ENCODE measurements at regions not wholly inside any gene's neighbourhood (a gene's known extent, or its start where the extent isn't known, plus 50 kb on each side); places are given as distances from the start of the nearest gene placed in this dataset.
"Not testable (repeated sequence)": the region's sequence is repeated elsewhere in the genome, so short reads cannot be mapped to it uniquely, and the experiment has no call there.

DNA sequence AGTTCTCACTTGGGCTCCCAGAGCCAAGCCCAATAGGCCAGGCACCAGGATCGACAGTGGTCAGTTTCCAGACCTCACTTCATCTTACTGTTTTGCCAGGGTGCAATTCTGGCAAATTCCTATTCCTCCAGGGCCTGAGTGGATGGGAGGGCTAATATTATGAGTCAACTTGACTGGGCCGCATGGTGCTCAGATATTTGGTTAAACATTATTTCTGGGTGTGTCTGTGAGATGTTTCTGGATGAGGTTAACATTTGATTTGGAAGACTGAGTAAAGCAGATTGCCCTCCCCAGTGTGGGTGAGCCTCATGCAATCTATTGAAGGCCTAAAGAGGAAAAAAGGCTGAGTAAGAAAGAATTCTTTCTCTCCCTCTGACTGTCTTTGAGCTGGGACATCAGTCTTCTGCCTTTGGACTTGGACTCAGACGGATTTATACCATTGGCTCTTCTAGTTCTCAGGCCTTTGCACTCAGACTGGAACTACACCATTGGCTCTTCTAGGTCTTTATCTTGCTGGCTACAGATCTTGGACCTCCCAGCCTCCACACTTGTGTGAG is 132.9 kb upstream of the ZBED5 start:
- ChIA-PET CTCF (no interaction called here), POLR2A (no interaction called here)

DNA sequence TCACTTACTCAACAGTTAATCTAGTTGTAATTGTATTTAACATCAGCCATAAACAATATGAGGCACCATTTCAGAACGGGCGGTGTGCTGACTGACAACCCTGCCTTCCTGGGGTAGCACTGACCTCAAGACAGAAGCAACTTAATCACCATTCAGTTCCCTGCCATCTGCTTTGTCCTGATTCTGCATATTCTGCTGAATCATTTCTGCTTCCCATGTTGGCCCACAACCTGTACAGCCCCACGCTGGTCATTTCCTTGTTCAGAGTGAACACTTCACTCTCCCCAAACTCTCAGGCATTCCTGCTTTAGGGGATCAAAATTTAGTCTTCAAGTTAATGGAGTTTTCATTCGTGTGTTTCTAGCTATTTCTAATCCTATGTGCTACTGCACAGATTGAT is 132.3 kb upstream of the ZBED5 start:
- CTCF ChIA-PET = no interaction called here
- POLR2A ChIA-PET = no interaction called here

DNA sequence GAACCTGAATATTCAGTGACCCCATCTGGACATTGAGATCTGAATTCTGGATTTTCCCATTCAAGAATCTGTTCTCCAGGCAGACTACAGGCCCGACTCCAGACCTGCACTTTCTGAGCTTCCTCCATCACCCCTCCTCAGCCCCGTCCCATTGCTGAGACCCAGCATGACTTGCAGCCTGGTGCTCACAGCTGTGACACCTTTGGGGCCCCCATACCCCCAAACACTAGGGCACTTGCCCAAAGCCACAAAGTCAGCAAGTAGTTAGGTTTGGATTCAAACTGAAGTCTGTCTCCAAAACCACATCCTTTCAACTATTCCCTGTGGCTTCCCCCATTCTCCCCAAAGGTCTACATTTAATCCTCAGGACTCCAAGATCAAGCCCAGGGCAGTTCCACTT is 128.2 kb upstream of the ZBED5 start:
- CTCF ChIA-PET = interaction anchor here (1.4 kb wide), 1 partner anchor 42 kb away, joined by 3 read pairs; no protein-coding TSS in a partner anchor
- POLR2A ChIA-PET = no interaction called here

DNA sequence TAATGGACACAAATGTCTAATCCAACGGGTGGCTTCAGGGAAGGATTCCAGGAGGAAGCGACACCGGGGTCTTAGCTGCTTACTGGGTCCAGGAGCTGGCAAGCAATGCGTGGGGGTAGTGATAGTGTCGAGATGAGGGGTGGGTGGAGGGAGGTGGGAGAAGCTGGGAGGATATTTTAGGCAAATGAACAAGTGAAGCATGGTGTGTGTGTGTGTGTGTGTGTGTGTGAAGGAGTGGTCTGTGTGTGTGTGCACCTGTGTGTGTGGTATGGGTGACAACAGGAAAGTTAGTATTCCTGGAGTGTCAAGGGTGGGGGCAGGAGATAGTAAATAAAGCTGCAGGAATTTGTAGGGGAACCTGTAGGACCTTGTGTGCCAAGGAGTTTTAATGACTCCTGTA is 126.9 kb upstream of the ZBED5 start:
- ChIA-PET CTCF (interaction anchor here (0.9 to 1.4 kb wide), 2 partner anchors 16 to 43 kb away, joined by 3 to 4 read pairs; no protein-coding TSS in a partner anchor), POLR2A (no interaction called here)

DNA sequence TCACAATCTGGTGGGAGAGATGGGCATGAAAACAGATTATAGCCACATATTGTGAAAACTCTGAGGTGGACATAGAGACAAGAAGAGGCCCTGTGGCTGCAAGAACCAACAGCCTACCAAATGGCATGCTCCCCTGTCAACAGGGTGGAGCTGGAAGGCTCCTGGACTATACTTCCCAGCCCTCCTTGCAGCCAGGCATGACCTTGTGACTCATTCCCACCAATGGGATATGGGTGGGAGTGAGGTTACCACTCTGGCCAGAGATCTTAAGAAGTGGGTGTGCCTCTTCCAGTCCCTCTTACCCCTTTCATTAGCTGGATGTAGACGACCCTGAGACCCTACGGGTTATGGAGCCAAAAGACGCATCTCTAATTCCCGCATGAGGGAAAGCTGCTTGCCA is 126.4 kb upstream of the ZBED5 start:
- CTCF ChIA-PET = no interaction called here

DNA sequence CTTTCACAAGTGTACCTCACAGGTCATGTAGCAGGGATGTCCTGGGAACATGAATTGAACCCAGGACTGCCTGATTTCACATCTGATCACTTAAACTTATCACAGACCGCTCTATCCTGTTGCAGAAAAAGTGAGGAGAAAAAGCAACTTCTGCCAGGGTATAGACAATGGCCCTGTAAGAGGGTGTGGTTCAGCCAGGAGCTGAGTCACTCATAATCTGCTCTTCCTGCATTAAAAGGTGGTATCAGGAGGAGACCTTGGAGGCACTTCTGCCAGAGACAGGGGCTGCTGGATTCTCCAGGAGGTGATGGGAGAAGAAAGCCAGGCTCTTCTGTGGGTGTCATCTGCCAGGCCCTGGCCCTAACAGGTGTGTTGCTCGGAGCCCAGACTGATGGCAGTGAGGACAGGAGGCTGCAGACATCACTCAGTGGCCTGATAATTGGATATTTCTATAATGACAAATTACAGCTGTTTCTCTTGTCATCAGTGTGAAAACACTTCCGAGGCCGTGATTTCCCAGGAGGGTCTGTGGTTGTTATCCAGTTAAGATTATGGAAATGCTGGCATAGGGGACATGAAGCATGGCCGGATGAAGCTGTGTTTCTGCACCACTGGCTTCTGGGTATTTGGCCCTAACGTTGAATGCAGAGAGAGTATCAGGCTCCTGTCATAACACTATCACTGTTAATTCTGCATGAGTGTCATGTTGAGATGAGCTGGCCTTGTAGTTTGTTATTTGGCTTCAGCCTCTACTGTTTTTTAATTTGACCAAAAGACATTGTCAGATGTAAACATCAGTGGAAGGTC is 125.1 kb upstream of the ZBED5 start:
- ChIA-PET POLR2A (no interaction called here), CTCF (no interaction called here)

More for the DNA sequence above, 126.4 kb upstream of the ZBED5 start:
- POLR2A ChIA-PET = no interaction called here

- ChIA-PET POLR2A (no interaction called here), CTCF (no interaction called here)
Observed at GRCh38 chr11:10979529-10979928, 121.7 kb upstream of the ZBED5 start.

- POLR2A ChIA-PET = no interaction called here
- CTCF ChIA-PET = interaction anchor here (0.9 to 1.2 kb wide), 2 partner anchors 185 to 726 kb away, joined by 3 read pairs; no protein-coding TSS in a partner anchor
Observed at GRCh38 chr11:10978198-10978597, 120.3 kb upstream of the ZBED5 start.

GRCh38 chr11:10975287-10975721 is 117.5 kb upstream of the ZBED5 start:
- CTCF ChIA-PET = no interaction called here
- POLR2A ChIA-PET = no interaction called here

DNA sequence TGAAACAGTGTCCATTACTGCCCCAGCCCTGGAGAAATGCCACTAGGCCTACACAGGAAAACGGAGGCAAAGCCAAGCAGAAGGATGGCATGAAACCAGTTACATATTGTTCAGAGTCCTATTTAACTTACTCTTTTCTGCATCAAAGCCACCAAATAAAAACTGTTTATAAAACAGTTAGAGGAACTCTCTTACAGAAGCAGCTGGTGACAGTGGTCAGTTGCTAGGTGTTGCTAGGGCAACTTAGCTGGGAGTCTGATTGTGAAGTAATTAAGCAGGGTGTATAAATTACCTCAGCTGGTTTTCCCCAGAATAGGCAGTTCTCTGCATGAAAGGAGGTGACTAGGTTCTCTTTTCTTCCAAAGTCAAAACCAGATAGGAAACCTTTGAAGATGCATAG is 115.6 kb upstream of the ZBED5 start:
- POLR2A ChIA-PET = no interaction called here
- CTCF ChIA-PET = no interaction called here

GRCh38 chr11:10970926-10971325 is 113.1 kb upstream of the ZBED5 start:
- ChIA-PET POLR2A (no interaction called here), CTCF (no interaction called here)

DNA sequence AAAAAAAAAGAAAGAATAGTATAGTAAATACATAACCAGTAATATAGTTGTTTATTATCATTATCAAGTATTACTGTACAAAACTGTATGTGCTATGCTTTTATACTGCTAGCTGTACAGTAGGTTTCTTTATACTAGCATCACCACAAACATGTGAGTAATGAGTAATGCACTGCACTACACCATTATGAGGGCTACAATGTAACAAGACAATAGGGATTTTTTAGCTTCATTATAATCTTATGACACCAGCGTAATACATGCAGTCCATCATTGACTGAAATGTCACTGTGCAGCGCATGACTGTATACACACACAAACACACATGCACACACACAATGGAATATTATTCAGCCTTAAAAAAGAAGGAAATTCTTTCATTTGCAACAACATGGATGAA is 111.5 kb upstream of the ZBED5 start:
- CTCF ChIA-PET = interaction anchor here (0.7 to 0.8 kb wide), 5 partner anchors 16 to 292 kb away, joined by 3 to 5 read pairs (median 4); no protein-coding TSS in a partner anchor
- POLR2A ChIA-PET = no interaction called here

DNA sequence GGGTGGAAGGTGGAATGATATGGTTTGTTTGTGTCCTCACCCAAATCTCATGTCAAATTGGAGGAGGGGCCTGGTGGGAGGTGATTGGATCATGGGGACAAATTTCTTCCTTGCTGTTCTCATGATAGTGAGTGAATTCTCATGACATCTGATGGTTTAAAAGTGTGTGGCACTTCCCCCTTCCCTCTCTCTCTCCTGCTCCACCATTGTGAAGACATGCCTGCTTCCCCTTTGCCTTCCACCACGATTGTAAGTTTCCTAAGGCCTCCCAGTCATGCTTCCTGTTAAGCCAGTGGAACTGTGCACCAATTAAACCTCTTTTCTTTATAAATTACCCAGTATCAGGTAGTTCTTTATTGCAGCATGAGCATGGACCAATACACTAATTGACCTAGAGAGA is 99.0 kb upstream of the ZBED5 start:
- CTCF ChIA-PET, POLR2A ChIA-PET: not testable (repeated sequence)

- POLR2A ChIA-PET = no interaction called here
- CTCF ChIA-PET = no interaction called here
Observed at GRCh38 chr11:10955616-10956015, 97.8 kb upstream of the ZBED5 start.

DNA sequence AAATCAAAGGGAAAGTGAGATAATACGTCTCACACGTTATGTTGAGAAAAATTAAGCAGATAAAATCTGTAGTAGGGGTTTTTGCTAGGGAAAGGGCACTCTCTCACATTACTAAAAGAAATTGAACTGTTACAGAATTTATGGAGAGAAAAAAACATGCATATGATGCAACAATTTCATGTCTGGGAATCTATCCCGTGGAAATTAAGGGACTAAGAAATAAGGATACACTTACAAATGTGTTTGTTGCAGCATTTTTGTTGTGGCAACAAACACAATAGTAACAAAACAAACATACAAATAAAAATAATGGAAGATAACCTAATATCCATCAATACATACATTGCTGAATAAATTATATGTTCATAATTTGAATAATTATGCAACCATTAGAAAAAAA is 96.3 kb upstream of the ZBED5 start:
- POLR2A ChIA-PET = no interaction called here
- CTCF ChIA-PET = no interaction called here

GRCh38 chr11:10952872-10953271 is 95.0 kb upstream of the ZBED5 start:
- CTCF ChIA-PET = no interaction called here
- POLR2A ChIA-PET = no interaction called here

- CTCF ChIA-PET, POLR2A ChIA-PET: not testable (repeated sequence)
Observed at GRCh38 chr11:10947935-10948334, 90.1 kb upstream of the ZBED5 start.

DNA sequence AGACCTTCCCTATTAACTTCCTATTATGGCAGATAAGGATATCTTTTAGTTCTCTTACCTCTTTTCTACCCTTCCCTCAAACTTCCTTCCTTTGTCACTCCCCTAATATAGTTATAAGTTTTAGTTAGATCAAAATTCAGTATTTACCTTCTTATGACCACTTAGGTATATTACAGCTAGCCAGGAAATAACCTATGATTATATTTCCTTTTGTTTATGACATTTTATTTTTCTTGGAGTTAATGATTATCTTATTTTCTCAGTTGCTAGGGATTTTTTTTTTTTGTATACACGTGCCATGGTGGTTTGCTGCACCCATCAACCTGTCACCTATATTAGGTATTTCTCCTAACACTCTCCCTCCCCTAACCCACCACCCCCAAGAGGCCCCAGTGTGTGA is 88.2 kb upstream of the ZBED5 start:
- ChIA-PET POLR2A (no interaction called here), CTCF (no interaction called here)

DNA sequence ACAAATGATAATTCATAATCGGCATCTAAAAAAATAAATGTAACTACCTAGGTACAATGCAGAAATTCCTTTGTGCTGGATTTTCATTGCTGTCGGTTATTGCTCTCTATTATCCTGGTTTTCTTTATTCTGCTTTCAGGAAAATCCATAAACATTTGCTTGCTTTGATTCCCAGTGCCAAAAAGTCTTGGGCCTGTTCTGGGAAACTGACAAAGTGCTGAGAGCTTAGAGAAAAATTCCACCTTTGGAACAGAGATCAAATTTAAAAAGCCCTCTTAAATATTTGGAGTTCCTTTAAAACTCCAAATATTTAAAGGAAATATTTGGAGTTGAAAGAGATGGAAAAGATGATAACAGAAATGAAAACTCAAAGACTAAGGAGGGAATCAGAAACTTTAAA is 87.3 kb upstream of the ZBED5 start:
- POLR2A ChIA-PET = no interaction called here

DNA sequence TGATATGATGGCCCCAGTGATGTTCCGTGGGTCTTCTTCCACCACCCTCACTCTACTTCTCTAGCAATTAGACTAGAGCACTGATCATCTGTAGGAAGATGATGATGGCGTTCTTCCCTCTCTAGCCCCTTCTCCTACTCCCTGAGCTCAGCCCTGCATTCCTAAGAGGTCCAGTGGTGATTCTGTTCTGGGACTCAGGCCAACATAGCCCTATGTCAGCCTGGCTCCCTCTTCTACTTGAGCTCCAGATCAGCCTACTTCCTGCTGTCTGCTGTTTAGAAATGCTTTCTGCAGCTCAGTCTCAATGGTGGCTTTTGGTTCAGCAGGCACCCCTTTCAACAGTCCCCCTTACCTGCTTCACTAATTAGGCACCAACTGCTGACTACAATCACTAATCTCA is 86.1 kb upstream of the ZBED5 start:
- ChIA-PET CTCF (interaction anchor here (1.1 to 2.6 kb wide), 2 partner anchors 10 to 84 kb away, joined by 4 to 7 read pairs; no protein-coding TSS in a partner anchor), POLR2A (no interaction called here)

More for the DNA sequence above, 87.3 kb upstream of the ZBED5 start:
- CTCF ChIA-PET = interaction anchor here (0.6 to 2.6 kb wide), 2 partner anchors 11 to 24 kb away, joined by 4 to 7 read pairs; no protein-coding TSS in a partner anchor

DNA sequence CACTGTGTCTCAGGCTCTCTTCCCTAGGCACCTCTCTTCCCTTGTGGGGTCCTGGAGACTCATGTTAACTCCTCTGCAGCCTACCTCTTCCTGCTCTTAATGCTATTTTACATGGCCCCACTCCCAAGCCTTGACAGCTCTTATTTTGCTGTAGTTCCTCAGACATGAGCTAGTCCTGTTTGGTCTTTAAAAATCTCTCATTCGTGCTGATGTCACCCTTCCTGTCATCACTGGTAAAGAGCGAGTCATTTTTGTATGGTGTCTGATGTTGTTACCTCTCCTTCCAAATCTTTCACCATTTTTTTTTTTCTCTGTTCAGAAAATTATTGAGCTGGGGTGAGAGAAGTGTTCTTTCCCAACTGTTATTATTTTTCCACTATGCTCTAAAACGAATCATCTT is 84.8 kb upstream of the ZBED5 start:
- CTCF ChIA-PET = interaction anchor here (0.6 to 1.0 kb wide), 3 partner anchors 9 to 845 kb away, joined by 3 to 6 read pairs (median 3); no protein-coding TSS in a partner anchor

More for the DNA sequence above, 84.8 kb upstream of the ZBED5 start:
- POLR2A ChIA-PET = no interaction called here
